HG02623 (cell line): ENCODE measurements at regions not wholly inside any gene's neighbourhood (a gene's known extent, or its start where the extent isn't known, plus 50 kb on each side); places are given as distances from the start of the nearest gene placed in this dataset.
"Not testable (repeated sequence)": the region's sequence is repeated elsewhere in the genome, so short reads cannot be mapped to it uniquely, and the experiment has no call there.

Source experiments
- ATAC-seq: cut with Tn5 transposase; IDR thresholded peaks from one replicate; pipeline ENCODE4 v1.9.1; 2021; ENCODE audit warnings: moderate library complexity; ENCODE audit not compliant: unreplicated experiment

DNA sequence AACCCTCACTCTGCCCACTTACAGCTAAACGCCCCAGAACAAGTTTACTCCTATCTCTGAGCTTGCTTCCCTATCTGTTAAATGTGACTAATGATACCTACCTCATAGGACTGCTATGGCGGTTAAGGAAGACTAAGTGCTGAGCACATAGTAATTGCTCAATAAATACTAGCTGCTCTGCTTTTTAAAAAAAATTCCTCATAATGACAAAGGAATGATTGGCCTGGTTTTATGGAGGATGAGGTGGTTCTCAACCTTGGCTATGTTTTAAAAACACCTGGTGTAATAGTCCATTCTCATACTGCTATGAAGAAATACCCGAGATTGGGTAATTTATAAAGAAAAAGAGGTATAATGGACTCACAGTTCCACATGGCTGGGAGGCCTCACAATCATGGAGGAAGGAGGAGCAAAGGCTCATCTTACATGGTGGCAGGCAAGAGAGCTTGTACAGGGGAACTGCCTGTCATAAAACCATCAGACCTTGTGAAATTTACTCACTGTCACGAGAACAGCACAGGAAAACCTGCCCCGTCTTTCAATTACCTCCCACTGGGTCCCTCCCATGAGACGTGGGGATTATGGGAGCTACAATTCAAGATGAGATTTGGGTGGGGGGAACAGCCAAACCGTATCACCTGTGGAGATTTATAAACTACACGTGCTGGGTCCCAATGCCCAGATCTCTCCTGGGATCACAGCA is 127.2 kb upstream of the SYT13 start:
- no peak for ATAC-seq

DNA sequence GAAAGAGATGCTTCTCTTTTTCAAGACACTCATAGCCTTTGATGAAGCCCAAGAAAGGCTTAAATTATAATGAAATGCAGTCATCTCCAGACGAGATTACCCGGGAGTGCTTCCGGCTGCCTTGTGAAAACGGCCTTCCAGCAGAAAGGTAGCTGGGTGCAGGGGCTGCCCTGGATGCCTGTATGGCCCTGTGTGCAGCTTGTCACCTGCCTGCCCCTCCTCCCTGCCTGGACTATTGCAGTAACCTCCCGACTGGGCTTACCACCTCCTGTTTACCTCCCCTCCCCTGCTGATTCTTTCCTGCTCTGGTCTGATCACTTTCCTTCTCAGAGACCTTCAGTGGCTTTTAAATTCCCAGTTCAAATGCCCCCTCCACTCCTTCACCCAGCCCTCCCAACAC is 126.4 kb upstream of the SYT13 start:
- no peak for ATAC-seq

DNA sequence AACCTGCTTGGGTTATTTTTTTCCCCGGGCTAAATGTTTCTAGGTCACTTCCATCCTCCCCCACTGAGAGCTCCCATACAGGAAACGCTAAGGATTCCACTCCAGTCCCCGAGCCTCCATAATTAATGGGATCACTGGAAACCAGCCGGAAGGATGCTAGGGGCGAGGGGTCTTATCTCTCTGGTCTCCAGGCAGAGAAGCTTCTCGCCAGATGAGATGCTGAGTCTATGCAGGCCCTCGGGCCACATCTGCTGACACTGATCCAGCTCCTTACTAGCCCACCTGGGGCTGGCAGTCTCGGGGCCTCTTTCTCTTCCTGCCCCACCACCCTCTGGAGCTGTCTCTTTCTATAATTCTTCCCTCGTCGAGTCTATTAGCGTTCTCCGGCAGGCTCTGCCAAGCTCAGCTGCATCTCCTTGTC is 125.9 kb upstream of the SYT13 start:
- ATAC-seq = no peak

DNA sequence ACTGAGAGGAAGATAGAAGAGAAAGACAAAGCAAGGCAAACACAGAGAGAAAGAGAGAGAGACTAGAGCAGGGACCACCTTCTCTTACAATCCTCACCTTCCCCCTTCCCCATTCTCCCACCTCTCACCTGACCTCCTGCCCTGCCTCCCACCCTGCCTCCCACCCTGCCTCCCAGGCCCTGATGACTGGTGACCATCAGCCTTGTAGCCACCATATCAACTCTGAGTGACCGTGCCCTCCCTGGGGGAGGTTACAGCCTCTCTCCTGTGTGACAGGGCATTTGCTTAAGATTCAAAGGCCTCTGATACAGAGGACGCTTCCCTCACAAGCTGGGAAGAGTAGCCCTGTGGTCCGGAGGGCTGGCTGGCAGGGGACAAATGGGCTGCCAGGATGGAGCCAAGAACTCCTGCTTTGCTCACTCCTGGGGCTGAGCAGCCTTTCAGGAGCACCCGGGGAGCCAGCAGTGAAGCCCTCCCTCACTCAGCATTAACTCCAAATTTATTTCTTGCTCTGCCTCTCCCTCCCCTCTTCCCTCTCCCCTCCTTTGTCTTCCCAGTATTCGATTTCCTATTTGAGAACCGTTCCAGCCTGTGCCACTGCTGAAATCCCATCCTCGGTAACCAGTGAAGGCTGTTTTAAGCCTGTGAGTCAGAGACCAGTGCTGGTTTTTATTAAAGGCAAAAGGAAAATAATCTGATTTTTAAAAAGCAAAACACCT is 125.2 kb upstream of the SYT13 start:
- ATAC-seq = no peak

DNA sequence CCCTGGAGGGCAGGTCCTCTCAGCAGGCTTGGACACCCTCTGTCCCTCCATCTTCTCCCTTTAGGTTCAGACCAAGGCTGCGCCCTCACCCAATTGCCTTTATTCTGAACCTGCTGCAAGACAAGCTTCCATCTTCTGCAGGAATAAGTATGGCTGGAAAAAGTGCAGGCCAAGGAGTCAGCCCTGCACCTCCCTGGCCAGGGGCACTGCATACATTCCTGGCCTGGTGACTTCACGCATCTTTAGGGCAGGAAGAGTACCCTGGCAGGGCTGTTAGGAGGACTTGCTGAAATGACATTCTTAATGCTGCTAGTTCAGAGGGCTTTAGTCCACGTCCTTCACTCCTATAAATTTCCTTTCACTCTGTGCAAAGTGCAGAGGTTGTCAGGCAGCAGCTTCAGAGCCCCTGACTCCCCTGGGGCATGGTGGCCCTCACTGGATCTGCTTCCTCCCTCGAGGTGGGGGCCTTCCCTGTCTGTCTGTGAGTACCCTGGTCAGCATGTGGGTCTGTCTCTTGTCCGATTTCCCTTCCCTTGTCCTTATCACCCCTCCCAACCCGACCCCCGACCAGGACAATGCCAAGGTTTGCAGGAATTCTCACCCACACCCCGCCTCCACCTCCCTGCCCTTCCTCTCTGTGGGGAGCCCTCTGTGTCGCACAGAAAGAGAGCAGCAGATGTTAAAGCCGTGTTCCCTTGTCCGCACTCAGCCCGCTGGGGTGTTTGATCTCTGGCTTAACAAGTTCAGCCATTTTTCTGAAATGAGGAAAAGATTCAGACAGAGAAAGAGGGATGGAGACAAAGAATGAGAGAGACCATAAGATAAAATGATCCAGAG is 124.5 kb upstream of the SYT13 start:
- no peak for ATAC-seq

DNA sequence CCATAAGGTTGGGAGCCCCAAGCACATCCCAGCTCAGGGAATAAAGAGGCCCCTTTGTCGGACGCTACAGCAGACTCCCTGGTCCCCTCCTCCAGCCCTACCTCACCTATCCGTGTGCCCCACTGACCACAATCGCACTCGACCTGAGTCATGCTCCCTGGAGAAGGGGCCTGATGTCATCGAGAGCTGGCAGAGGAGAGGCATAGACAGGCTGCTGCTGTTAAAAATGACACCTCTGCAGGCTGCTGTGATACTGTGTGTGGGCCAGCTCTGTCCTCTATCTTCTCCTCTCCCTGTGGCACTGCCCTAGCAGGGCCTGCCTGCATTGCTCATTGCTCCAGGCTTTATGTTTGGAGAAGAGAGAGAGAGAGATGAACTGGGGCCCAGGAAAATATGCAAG is 123.4 kb upstream of the SYT13 start:
- no peak for ATAC-seq

DNA sequence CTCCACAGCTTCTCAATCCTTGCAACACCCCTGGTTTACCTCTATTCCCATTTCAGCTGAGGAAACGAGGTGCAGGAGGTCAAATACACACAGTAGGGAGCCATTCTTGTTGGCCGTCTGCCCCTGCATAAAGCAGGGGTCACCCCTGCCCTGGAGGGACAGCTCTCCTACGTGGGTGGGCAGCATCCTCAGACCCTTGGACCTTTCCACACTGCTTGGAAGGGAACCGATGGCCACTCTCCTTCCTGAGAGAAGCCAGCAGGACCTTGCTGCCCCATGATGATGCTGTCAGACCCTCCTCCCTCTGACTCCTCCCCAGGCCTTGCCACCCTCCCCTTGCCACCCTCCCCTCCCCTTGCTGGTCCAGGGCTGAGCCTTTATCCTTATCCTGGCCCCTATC is 121.1 kb upstream of the SYT13 start:
- no peak for ATAC-seq

DNA sequence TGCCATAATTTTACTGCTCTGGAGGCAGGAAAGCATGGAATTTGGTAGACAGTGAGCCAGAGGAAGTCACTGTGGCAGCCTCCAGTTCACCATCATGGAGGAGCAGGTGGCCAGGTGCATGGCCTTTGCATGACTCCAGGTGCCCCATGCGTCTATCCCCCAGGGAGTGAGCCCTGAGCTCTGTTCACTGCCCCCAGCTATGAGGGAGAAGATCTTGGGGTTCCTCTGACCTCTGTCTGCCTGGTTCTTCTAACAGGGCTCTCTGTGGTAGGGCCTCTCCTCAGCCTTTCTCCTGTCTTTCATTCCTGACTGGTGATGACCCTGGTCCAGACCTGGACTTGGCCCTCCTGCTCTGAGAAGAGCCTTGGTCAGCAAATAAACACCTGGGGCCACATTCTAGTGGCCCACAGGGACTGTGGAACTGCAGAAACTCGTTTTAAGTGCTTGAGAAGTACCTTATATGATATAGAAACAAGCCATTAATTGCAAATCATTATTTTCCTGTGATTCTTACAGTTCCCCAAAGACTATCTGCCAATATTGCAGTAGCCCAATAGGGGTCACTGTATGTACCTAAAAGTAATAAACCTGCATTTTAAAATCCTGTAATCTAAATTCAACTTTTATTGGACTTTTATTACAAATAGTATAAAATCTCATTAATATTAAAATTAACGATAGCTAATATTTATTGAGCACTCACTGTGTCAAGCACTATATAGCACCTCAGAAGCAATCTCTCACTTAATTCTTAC is 120.0 kb upstream of the SYT13 start:
- no peak for ATAC-seq

DNA sequence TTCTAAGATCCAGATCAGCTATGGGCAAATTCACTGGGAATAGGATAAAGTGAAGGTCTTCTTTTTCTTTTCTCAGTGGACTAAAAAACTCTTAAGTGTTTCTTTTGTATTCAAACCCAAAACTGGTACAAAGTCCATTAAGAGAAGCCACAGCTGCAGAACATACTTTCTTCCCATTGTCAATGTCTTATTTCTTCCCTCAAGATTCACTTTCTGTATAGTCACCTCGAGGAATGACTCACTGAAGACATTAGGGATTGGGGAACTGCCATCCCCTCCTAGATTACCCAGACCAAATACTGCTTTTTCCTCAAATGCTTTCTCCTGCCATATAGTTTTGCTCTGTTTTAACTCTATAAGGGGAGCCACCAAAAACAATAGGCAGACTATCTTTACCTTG is 117.4 kb upstream of the SYT13 start:
- not testable (repeated sequence) for ATAC-seq

DNA sequence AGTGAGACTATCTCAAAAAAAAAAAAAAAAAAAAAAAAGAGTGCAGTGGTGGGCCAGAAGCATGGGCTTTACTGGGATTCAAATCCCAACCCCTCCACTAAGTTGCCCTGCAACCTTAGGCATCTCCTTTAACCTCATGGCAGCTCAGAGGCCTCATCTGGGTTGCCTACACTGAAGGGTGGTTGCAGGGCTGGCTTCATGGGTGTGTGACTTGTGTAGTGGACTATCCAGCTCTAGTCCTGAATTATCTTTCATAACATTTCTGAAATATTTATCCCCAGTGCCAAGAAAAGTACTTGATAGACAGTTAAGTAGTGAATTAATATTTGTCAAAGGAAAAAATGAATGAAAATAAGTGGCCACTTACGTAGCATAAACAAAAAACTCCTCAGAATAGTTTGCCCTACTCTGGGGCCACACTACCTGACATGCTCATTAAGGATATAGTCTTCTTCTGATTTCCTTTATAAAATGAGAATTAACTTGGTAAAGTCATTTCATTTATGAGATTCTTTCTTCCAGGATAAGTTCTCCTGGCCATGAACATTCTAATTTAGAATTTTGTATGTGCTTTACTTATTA is 116.0 kb upstream of the SYT13 start:
- no peak for ATAC-seq

DNA sequence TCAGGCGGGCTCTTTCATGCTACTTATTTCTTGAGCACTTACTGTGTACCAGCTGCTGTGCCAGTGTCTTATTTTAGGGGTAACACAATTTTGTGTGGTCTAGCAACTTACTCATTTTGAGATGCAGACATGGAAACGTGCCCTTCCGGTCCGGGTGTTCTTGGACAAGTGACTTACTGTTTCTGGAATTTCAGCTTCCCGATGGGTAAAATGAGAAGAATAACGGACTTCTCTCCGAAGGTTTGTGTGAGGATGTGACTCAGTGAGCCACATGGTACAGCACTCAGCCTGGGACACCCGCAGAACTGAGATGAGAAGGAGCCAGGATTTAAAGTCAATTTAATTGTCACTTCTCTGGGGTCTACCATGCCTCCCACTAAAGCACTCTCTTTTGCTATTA is 114.5 kb upstream of the SYT13 start:
- ATAC-seq = no peak

DNA sequence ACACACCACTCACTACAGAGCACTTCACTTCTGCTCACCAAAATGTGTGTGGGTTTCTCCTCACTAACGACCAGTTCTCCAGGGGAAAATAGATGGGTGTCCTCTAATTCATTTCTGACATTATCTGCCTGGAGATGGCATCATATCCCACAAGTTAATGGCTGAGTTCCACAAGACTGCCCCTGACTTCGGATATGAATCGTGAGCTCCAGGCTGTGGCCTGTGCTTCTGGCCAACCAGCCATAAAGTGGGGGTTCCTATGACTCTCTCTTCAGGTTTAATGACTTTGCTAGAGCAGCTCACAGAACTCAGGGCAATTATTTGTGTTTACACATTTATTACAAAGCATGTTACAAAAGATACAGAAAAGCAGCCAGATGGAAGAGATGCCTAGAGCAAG is 113.0 kb upstream of the SYT13 start:
- no peak for ATAC-seq

DNA sequence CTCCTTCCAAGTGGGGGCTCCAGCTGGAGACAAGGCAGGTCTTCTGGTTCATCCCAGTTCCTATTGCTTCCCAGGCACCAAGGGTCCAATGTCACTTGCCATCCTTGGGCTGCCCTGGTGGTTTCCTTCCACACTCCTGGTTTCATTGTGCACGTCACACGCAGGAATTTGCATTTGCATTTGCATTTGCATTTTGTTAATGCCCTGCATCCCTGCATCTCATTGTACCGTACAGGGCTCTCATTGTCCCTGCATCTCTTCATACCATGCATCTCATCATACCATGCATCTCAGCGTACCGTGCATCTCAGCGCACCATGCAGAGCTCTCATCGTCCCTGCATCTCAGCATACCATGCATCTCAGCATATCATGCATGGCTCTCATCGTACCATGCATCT is 112.2 kb upstream of the SYT13 start:
- ATAC-seq = no peak

DNA sequence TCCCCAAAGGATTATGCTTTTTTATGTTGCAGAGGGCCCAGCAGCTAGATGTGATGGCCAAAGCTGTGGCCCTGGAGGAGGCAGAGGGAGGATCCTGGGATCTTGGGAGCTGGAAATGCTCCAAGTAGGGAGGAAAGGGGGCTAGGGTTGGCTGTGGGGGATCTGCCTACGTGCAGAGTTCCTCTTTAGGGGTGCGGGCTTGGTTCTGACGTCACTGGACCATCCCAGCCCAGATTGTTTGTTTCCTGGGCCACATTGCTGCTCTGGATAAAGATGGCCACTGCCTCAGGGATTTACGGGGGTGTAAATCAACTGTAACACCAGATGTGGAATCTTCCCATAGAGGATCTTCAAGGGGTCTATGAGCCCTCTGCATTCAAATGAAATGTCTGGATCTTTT is 110.3 kb upstream of the SYT13 start:
- no peak for ATAC-seq

DNA sequence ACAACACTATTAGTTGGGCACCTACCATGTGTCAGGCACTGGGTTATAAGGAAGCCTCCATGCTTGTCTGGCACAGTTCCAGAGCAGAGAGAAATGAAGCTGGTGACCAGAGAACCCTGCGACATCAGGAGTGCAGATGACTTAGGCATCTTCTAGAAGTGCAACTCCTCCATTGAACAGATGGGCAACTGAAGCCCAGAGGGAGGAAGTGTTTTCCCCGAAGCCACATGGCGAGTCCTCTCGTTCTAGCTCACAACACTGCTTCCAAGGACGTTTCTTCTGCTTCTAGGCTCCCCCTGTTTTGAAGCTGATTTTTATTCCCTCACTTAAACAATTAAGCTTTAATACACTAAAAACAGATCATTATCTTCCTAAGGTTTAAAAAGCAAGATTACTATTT is 109.8 kb upstream of the SYT13 start:
- no peak for ATAC-seq

DNA sequence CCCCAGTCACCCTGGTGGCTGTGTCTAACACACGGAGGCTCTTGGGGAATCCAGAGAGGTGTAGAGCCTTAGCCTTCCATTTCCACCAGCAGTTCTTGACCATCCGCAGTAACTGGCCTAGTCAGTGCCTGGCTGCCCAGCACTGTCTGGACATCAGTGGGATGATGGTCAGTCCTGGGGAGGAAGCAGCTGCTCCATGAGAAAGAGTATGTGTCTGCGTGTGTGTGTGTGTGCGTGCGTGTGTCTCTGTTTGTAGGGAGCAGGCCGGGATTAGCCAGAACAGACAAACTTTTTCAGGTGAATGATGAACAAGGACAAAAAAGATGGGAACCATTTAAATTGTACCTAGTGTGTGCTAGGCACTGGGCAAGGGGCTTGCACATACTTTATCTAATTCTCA is 109.3 kb upstream of the SYT13 start:
- no peak for ATAC-seq

DNA sequence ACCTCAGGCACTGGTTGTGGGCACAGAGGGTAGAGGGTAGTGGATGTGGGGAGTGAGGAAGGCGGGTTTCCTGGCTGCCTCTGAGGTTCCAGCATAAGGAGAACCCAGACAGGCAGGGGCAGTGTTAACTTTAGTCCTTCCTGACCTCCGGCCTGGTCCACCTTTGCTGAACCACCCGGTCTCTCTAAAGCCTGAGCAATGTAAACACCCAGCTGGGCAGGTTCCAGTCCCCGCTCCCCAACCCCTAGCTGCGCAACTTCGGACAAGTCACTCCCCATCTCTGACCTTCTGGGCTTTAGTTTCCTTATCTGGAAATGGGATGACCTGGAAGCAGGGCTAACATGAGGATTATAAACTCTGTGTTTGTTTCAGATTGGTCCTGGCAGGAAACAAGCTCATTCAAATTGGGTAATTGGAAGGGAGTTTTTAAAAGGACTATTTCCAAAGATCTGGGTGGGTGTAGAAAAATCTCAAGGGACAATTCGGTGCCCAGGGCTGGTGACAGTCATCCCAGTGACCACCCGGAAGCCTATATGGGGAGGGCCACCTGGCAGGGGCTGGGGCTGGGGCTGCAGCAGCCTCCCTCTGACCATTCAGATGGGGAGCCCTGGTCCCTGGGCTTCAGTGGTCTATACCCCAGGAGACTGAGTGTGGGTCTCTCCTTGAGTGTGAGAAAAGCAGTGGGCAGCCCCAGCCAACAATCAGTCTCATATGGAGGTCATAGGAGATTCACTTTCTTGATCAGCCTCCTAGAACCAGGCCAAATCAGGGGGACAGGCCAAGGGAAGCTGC is 108.3 kb upstream of the SYT13 start:
- no peak for ATAC-seq

DNA sequence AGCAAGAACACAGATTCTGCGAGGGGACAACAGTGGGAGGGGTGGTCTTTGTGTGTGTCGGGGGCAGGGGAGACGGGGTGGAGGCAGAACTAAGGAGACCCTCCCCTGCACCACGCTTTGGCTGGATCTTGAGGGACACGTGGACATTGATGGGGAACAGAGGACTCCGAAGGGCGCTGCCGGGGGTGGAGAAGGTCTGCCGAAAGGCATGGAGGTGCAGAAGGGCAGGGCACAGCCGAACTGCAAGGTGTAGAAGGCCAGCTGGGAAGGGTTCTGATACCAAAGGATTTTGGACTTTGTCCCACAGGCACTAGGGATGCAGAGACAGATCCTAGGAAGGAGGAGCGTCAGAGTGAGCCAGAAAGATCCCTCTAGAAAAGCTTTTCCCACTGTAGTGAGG is 107.7 kb upstream of the SYT13 start:
- ATAC-seq = no peak

DNA sequence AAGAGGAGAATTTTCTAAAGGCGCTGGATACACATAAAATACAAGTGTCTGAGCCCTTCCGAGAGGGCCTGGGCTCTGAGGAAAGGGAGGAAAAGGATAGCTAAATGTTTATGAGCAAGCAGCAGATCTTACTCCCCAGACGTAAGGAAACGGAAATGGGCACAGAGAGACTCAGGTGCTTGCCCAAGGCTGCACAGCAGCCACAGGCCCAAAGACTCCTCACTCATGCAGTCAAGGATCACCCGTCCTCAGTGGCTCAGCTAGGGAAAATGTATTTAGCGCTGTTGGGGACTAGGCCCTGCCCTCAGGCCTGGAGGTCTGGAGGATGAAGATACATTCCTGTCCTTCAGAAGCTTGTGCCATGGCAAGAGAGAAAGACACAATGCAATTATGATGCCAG is 107.2 kb upstream of the SYT13 start:
- ATAC-seq = no peak

DNA sequence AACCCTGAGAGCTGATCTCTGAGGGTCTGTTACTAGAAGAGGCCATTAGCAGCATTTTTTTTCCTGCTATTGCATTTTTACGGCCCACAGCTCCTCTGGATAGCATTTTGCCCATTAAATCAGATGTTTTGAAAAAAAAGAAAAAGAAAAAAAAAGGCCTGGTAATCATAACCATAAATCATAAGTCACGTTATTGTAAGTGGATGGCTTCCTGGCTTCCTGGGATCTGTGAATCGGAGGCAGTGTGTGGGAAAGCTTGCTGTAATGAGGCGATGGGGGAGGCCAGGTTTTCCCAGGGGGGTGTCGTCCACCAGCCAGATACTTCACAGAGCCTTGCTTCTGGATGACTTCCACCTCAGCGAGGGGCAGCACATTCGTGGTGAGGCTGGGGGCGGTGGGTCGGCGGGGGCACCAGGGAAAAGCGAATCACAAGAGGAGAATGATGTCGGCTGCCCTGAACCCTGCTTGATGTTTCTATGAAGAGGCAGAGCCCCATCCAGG is 106.5 kb upstream of the SYT13 start:
- ATAC-seq = no peak
